Tongue (tissue), 1 donor: ENCODE measurements at regions not wholly inside any gene's neighbourhood (a gene's known extent, or its start where the extent isn't known, plus 50 kb on each side); places are given as distances from the start of the nearest gene placed in this dataset.
"Not testable (repeated sequence)": the region's sequence is repeated elsewhere in the genome, so short reads cannot be mapped to it uniquely, and the experiment has no call there.

ENCODE experiments used
- DNase-seq: peaks from one replicate; pipeline ENCODE4 v3.0.0-alpha.2; 2015

GRCh38 chr10:80949785-80950184 lies 412.1 kb downstream of the SH2D4B start:
- DNase-seq: no peak

GRCh38 chr10:80952436-80952835 lies 414.7 kb downstream of the SH2D4B start:
- no peak for DNase-seq

GRCh38 chr10:80957161-80957560 lies 419.5 kb downstream of the SH2D4B start:
- DNase-seq: no peak

- DNase-seq: no peak
These were observed 426.5 kb downstream of the SH2D4B start for GRCh38 chr10:80964179-80964578.

GRCh38 chr10:80964955-80965614 lies 427.4 kb downstream of the SH2D4B start:
- DNase-seq: peak; percentile 1

- DNase-seq: no peak
These were observed 428.8 kb downstream of the SH2D4B start for GRCh38 chr10:80966326-80966986.

- not testable (repeated sequence) for DNase-seq
These were observed 429.7 kb downstream of the SH2D4B start for GRCh38 chr10:80967357-80967756.

- no peak for DNase-seq
These were observed 431.2 kb downstream of the SH2D4B start for GRCh38 chr10:80968903-80969302.

GRCh38 chr10:80971461-80971860 lies 433.8 kb downstream of the SH2D4B start:
- DNase-seq: no peak

- DNase-seq: no peak
These were observed 439.0 kb downstream of the SH2D4B start for GRCh38 chr10:80976658-80977057.

GRCh38 chr10:80985102-80985501 lies 447.4 kb downstream of the SH2D4B start:
- no peak for DNase-seq

- DNase-seq: no peak
These were observed 448.9 kb downstream of the SH2D4B start for GRCh38 chr10:80986596-80986995.

GRCh38 chr10:80988755-80989154 lies 451.1 kb downstream of the SH2D4B start:
- DNase-seq: no peak

- DNase-seq: peak; percentile 34
These were observed 459.0 kb downstream of the SH2D4B start for GRCh38 chr10:80996615-80997193.

GRCh38 chr10:81000781-81001180 lies 463.1 kb downstream of the SH2D4B start:
- no peak for DNase-seq

- no peak for DNase-seq
These were observed 464.7 kb downstream of the SH2D4B start for GRCh38 chr10:81002382-81002781.

GRCh38 chr10:81007872-81008271 lies 470.2 kb downstream of the SH2D4B start:
- DNase-seq: peak; percentile 5

GRCh38 chr10:81008726-81009125 lies 471.0 kb downstream of the SH2D4B start:
- DNase-seq: no peak

GRCh38 chr10:81009296-81009695 lies 471.6 kb downstream of the SH2D4B start:
- no peak for DNase-seq

GRCh38 chr10:81013771-81014170 lies 476.1 kb downstream of the SH2D4B start:
- peak; percentile 35 for DNase-seq

- DNase-seq: peak; percentile 70
These were observed 481.6 kb downstream of the SH2D4B start for GRCh38 chr10:81019029-81019890.

GRCh38 chr10:81021428-81022129 lies 483.9 kb downstream of the SH2D4B start:
- no peak for DNase-seq
